A673 (cell line): ENCODE measurements at regions not wholly inside any gene's neighbourhood (a gene's known extent, or its start where the extent isn't known, plus 50 kb on each side); places are given as distances from the start of the nearest gene placed in this dataset.

Experiments
- BruUV-seq: library from RNA; stranded (reverse); fragments of 400-500 nt; replicated peaks from 2 replicates; lab custom pipeline; 2021; lab: Mats Ljungman, UMichigan
- CTCF ChIA-PET: fragments of 300-600 bp; sonication (Branson Sonifier 250); formaldehyde crosslinking; loops from one replicate; lab custom pipeline; 2022; ENCODE audit warnings: antibody characterized with exemption; lab: Charles Lee
- POLR2A ChIA-PET: fragments of 300-600 bp; sonication (Branson Sonifier 250); formaldehyde crosslinking; loops from one replicate; lab custom pipeline; 2022; ENCODE audit warnings: antibody characterized with exemption; ENCODE audit not compliant: low non-redundant PET; lab: Charles Lee
- DNase-seq: peaks from one replicate; pipeline ENCODE4 v3.0.0-alpha.2; 2015; ENCODE audit warnings: low spot score
- H3K27ac ChIP-seq: fragments of 200-600 bp; sonication (generic); 2 replicates; pipeline ENCODE4 v1.5.1; 2016; ENCODE audit warnings: mixed run types, low read depth, mild to moderate bottlenecking, mixed read lengths, antibody characterized with exemption, low read length; ENCODE audit not compliant: poor library complexity, severe bottlenecking
- H3K27me3 ChIP-seq: fragments of 200-600 bp; sonication (generic); replicated peaks from 2 replicates; pipeline ENCODE4 v1.6.1; 2017; ENCODE audit warnings: mixed run types, low read depth, mild to moderate bottlenecking, mixed read lengths, antibody characterized with exemption, low read length; ENCODE audit not compliant: insufficient read depth, poor library complexity
- H3K36me3 ChIP-seq: fragments of 200-600 bp; sonication (generic); 2 replicates; pipeline ENCODE4 v1.6.1; 2016; ENCODE audit warnings: mixed run types, mild to moderate bottlenecking, mixed read lengths, antibody characterized with exemption, low read length; ENCODE audit not compliant: insufficient read depth, poor library complexity, severe bottlenecking
- H3K4me1 ChIP-seq: fragments of 200-600 bp; sonication (generic); 2 replicates; pipeline ENCODE4 v1.6.1; 2017; ENCODE audit warnings: mixed run types, mild to moderate bottlenecking, mixed read lengths, antibody characterized with exemption, low read length; ENCODE audit not compliant: insufficient read depth, poor library complexity, severe bottlenecking
- H3K4me3 ChIP-seq: fragments of 200-600 bp; sonication (generic); 2 replicates; pipeline ENCODE4 v1.5.1; 2016; ENCODE audit warnings: low read depth, mixed run types, mild to moderate bottlenecking, mixed read lengths, low read length; ENCODE audit not compliant: poor library complexity, severe bottlenecking
- H3K9me3 ChIP-seq: fragments of 200-600 bp; sonication (generic); 2 replicates; pipeline ENCODE4 v1.6.1; 2016; ENCODE audit warnings: mixed run types, low read depth, mild to moderate bottlenecking, mixed read lengths, antibody characterized with exemption, low read length; ENCODE audit not compliant: poor library complexity, severe bottlenecking
- EZH2 ChIP-seq: fragments of 200-600 bp; sonication (generic); IDR thresholded peaks from 2 replicates; pipeline ENCODE4 v1.6.1; 2017; ENCODE audit warnings: borderline replicate concordance, low read depth, mild to moderate bottlenecking, mixed read lengths, antibody characterized with exemption, low read length; ENCODE audit not compliant: poor library complexity, severe bottlenecking
- intact Hi-C: fragments of 100-400 bp; cut with micrococcal nuclease; formaldehyde crosslinking; loops from one replicate; pipeline ENCODE4 v1.10.0; 2022; ENCODE audit not compliant: unreplicated experiment
- TF ChIP-seq, protein P1 (sequence below): fragments of 300-800, 200-600 bp; sonication (generic); conservative IDR thresholded peaks from 2 replicates; pipeline ENCODE4 v1.5.1; 2017; ENCODE audit warnings: low read depth, mild to moderate bottlenecking, antibody characterized with exemption, low read length, moderate library complexity, mixed read lengths

DNA sequence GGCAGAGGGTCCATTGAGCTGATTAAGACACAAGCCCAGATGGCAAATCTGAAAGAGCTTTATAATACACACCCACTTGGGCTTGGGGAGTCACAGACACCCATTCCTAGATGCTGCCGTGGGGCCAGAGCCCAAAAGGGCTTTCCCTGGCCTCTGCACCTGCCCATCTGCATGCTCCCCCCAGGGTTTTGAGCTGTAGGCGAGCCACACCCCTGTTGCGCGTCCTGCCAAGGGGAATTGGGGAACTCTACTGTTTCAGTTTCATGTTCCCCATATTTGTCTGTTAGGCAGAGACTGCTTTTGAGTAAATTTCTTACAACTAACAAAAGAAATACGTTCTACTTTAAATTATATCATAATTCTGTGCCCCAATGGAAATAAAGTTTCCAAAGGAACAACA is 52.9 kb upstream of the FNDC1 start:
- intact Hi-C loops = no loop called here
- no peak for DNase-seq
- Histone ChIP-seq H3K27me3 (no peaks in the 10 kb centered on the region), H3K9me3 (no peaks in the 10 kb centered on the region), H3K36me3 (no peaks in the 10 kb centered on the region), H3K4me3 (no peak overlapping the region), H3K27ac (no peak overlapping the region), H3K4me1 (no peaks in the 10 kb centered on the region)
- TF ChIP-seq, protein P1, sequence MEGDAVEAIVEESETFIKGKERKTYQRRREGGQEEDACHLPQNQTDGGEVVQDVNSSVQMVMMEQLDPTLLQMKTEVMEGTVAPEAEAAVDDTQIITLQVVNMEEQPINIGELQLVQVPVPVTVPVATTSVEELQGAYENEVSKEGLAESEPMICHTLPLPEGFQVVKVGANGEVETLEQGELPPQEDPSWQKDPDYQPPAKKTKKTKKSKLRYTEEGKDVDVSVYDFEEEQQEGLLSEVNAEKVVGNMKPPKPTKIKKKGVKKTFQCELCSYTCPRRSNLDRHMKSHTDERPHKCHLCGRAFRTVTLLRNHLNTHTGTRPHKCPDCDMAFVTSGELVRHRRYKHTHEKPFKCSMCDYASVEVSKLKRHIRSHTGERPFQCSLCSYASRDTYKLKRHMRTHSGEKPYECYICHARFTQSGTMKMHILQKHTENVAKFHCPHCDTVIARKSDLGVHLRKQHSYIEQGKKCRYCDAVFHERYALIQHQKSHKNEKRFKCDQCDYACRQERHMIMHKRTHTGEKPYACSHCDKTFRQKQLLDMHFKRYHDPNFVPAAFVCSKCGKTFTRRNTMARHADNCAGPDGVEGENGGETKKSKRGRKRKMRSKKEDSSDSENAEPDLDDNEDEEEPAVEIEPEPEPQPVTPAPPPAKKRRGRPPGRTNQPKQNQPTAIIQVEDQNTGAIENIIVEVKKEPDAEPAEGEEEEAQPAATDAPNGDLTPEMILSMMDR = no peak
- TF ChIP-seq EZH2 = no peak
- BruUV-seq = no TSS peak
- POLR2A ChIA-PET = no interaction called here
- CTCF ChIA-PET = no interaction called here

DNA sequence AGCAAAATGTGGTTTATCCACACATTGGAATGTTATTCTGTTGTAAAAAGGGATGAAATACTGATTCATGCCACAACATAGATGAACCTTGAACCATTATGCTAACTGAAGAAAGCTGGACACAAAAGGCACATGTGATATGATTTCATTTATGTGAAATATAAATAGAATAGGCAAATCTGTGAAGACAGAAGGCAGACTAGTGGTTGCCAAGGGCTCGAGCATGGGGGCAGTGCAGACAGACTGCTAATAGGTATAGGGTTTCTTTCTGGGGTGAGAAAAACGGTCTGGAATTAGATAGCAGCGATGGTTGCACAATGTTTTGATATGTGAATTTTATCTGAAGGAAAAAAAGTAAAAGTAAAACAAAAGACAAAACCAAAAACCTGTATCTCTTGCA is 54.6 kb upstream of the FNDC1 start:
- no peak overlapping the region for H3K4me3 ChIP-seq
- no peak for DNase-seq

DNA sequence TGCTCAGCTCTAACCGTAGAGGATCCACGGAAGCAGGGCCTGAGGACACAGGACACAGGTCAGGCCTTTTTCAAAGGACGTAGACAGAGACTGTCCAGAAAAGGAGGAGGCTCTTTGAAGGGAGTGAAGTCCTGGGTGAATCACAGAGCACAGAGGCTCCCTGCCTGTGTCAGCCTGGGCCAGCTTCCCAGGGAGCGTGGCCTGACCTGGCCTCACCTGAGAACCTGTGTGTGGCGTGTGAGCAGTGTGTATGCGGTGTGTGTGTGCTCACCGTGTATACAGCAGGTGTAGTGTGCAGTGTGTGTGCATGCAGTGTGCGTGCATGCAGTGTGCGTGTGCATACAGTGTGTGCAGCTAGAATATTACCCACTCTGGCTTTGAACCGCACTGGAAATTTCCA is 56.0 kb upstream of the FNDC1 start:
- H3K27ac ChIP-seq = no peak overlapping the region
- no peaks in the 10 kb centered on the region for H3K9me3 ChIP-seq
- ChIA-PET POLR2A (no interaction called here), CTCF (interaction anchor here (0.9 kb wide), 1 partner anchor 21 kb away, joined by 3 read pairs; no protein-coding TSS in a partner anchor)
- no peak overlapping the region for H3K4me3 ChIP-seq
- BruUV-seq = no TSS peak
- DNase-seq = no peak
- H3K4me1 ChIP-seq = no peaks in the 10 kb centered on the region
- no peak for TF ChIP-seq EZH2
- TF ChIP-seq, protein P1 = no peak
- H3K36me3 ChIP-seq = no peaks in the 10 kb centered on the region
- intact Hi-C loops = no loop called here
- no peaks in the 10 kb centered on the region for H3K27me3 ChIP-seq

More for the DNA sequence above, 54.6 kb upstream of the FNDC1 start:
- ChIA-PET CTCF (no interaction called here), POLR2A (no interaction called here)
- BruUV-seq = no TSS peak
- Histone ChIP-seq H3K9me3 (no peaks in the 10 kb centered on the region), H3K27ac (no peak overlapping the region), H3K4me1 (no peaks in the 10 kb centered on the region), H3K27me3 (no peaks in the 10 kb centered on the region), H3K36me3 (no peaks in the 10 kb centered on the region)
- no peak for TF ChIP-seq EZH2
- TF ChIP-seq, protein P1 = no peak
- intact Hi-C loops = no loop called here
